Common myeloid progenitor, CD34-positive (primary cell): ENCODE measurements at regions not wholly inside any gene's neighbourhood (a gene's known extent, or its start where the extent isn't known, plus 50 kb on each side); places are given as distances from the start of the nearest gene placed in this dataset.

ENCODE experiments used
- CTCF ChIA-PET: fragments of 350-600 bp; sonication (Branson Sonifier 250); formaldehyde crosslinking; loops from one replicate; lab custom pipeline; 2021; ENCODE audit warnings: antibody characterized with exemption; lab: Charles Lee
- POLR2A ChIA-PET: fragments of 350-600 bp; sonication (Branson Sonifier 250); formaldehyde crosslinking; loops from one replicate; lab custom pipeline; 2021; ENCODE audit warnings: antibody characterized with exemption; lab: Charles Lee
- DNase-seq, 3 donors: peaks; one replicate each; pipeline versions ENCODE4 v3.0.0 to v3.0.0-alpha.2; 2013
- H3K27ac ChIP-seq, 2 experiments: 1 replicate in 1 of 2; 2 replicates in 1 of 2; pipeline ENCODE4 v1.7.0; 2013; ENCODE audit warnings: inconsistent platforms in 2 of 2, low read length in 2 of 2, mild to moderate bottlenecking in 2 of 2, low read depth in 1 of 2, moderate library complexity in 1 of 2; ENCODE audit not compliant: severe bottlenecking in 2 of 2, insufficient read depth in 1 of 2, poor library complexity in 1 of 2
- H3K27me3 ChIP-seq, 5 experiments: replicated peaks in 2 of 5; 1 replicate in 3 of 5; 2 replicates in 2 of 5; pipeline versions ENCODE4 v1.6.1 to v1.7.0; 2013; ENCODE audit warnings: low read length in 4 of 5, mild to moderate bottlenecking in 2 of 5, moderate library complexity in 2 of 5, inconsistent platforms in 1 of 5; ENCODE audit not compliant: insufficient read depth in 5 of 5, control insufficient read depth in 4 of 5
- H3K36me3 ChIP-seq, 4 experiments: 1 replicate in 2 of 4; 2 replicates in 2 of 4; pipeline versions ENCODE4 v1.6.1 to v1.7.0; 2013; ENCODE audit warnings: low read length in 3 of 4, control low read depth in 1 of 4, mild to moderate bottlenecking in 1 of 4; ENCODE audit not compliant: control insufficient read depth in 4 of 4, insufficient read depth in 4 of 4
- H3K4me1 ChIP-seq, 4 experiments: 1 replicate in 3 of 4; 2 replicates in 1 of 4; pipeline versions ENCODE4 v1.6.1 to v1.7.1; 2013; ENCODE audit warnings: low read length in 3 of 4, mild to moderate bottlenecking in 3 of 4, control low read depth in 1 of 4, inconsistent platforms in 1 of 4, moderate library complexity in 1 of 4; ENCODE audit not compliant: control insufficient read depth in 4 of 4, insufficient read depth in 4 of 4; ENCODE audit errors: control extremely low read depth in 1 of 4
- H3K4me3 ChIP-seq, 7 experiments: 1 replicate in 4 of 7; 2 replicates in 3 of 7; pipeline versions ENCODE4 v1.5.1 to v1.7.0; 2013; ENCODE audit warnings: mild to moderate bottlenecking in 7 of 7, low read length in 6 of 7, moderate library complexity in 6 of 7, inconsistent platforms in 2 of 7, low read depth in 2 of 7, control low read depth in 1 of 7; ENCODE audit not compliant: insufficient read depth in 4 of 7, control insufficient read depth in 1 of 7; ENCODE audit errors: extremely low read depth in 1 of 7
- H3K9me3 ChIP-seq, 5 experiments: 1 replicate in 4 of 5; 2 replicates in 1 of 5; pipeline versions ENCODE4 v1.6.1 to v1.7.1; 2013; ENCODE audit warnings: low read length in 4 of 5, mild to moderate bottlenecking in 2 of 5, inconsistent platforms in 1 of 5, low read depth in 1 of 5, moderate library complexity in 1 of 5; ENCODE audit not compliant: control insufficient read depth in 4 of 5, insufficient read depth in 2 of 5; ENCODE audit errors: control extremely low read depth in 1 of 5
- WGBS: methylation state at CpG from one replicate; pipeline ENCODE4 v1.1.5; 2013; ENCODE audit not compliant: insufficient coverage; 5-methylcytosine and 5-hydroxymethylcytosine counted together

GRCh38 chr3:145005427-145005826 lies 1033.8 kb downstream of the DIPK2A start:
- peaks cover 0 to 2% (median 0%) of the 10 kb centered on the region in 5 experiments for H3K9me3 ChIP-seq
- no peak for DNase-seq
- CTCF ChIA-PET: no interaction called here
- no peak overlapping the region for H3K4me3 ChIP-seq
- H3K27ac ChIP-seq: no peak overlapping the region
- WGBS: 100% methylated on average over 3 of the region's 4 CpGs
- POLR2A ChIA-PET: no interaction called here
- H3K4me1 ChIP-seq: no peaks in the 10 kb centered on the region
- no peaks in the 10 kb centered on the region for H3K27me3 ChIP-seq
- H3K36me3 ChIP-seq: no peaks in the 10 kb centered on the region

GRCh38 chr3:145006271-145006670 lies 1034.6 kb downstream of the DIPK2A start:
- no peaks in the 10 kb centered on the region for H3K9me3 ChIP-seq
- POLR2A ChIA-PET: no interaction called here
- WGBS: 100% methylated on average over 2 of the region's 3 CpGs
- no peak for DNase-seq
- no peak overlapping the region for H3K27ac ChIP-seq
- CTCF ChIA-PET: no interaction called here
- H3K4me1 ChIP-seq: no peaks in the 10 kb centered on the region
- H3K4me3 ChIP-seq: no peak overlapping the region
- no peaks in the 10 kb centered on the region for H3K36me3 ChIP-seq
- H3K27me3 ChIP-seq: no peaks in the 10 kb centered on the region

- POLR2A ChIA-PET: no interaction called here
- Histone ChIP-seq H3K27ac (no peak overlapping the region), H3K4me1 (peaks cover 0 to 5% (median 0%) of the 10 kb centered on the region in 4 experiments), H3K9me3 (no peaks in the 10 kb centered on the region), H3K36me3 (no peaks in the 10 kb centered on the region), H3K27me3 (no peaks in the 10 kb centered on the region), H3K4me3 (no peak overlapping the region)
- no peak for DNase-seq
- no CpG with 5 or more reads among the region's 1 CpG for WGBS
- CTCF ChIA-PET: no interaction called here
These were observed 1042.3 kb downstream of the DIPK2A start for GRCh38 chr3:145013931-145014330.

- DNase-seq: peak in 2 of 3 donors; percentile 4 to 6
- no peak overlapping the region for H3K4me3 ChIP-seq
- H3K27me3 ChIP-seq: no peaks in the 10 kb centered on the region
- H3K9me3 ChIP-seq: no peaks in the 10 kb centered on the region
- POLR2A ChIA-PET: no interaction called here
- H3K4me1 ChIP-seq: peaks cover 0 to 5% (median 0%) of the 10 kb centered on the region in 4 experiments
- no peaks in the 10 kb centered on the region for H3K36me3 ChIP-seq
- 0% methylated on average over 1 of the region's 1 CpG for WGBS
- CTCF ChIA-PET: no interaction called here
- H3K27ac ChIP-seq: no peak overlapping the region
These were observed 1043.6 kb downstream of the DIPK2A start for GRCh38 chr3:145015253-145015652.

- WGBS: no CpG with 5 or more reads among the region's 1 CpG
- Histone ChIP-seq H3K4me1 (peaks cover 0 to 5% (median 0%) of the 10 kb centered on the region in 4 experiments), H3K4me3 (no peak overlapping the region), H3K9me3 (no peaks in the 10 kb centered on the region), H3K36me3 (no peaks in the 10 kb centered on the region), H3K27me3 (peaks cover 0 to 3% (median 0%) of the 10 kb centered on the region in 5 experiments), H3K27ac (no peak overlapping the region)
- ChIA-PET CTCF (no interaction called here), POLR2A (no interaction called here)
- no peak for DNase-seq
These were observed 1046.3 kb downstream of the DIPK2A start for GRCh38 chr3:145017959-145018358.

- H3K4me1 ChIP-seq: no peaks in the 10 kb centered on the region
- H3K27ac ChIP-seq: no peak overlapping the region
- H3K36me3 ChIP-seq: no peaks in the 10 kb centered on the region
- POLR2A ChIA-PET: no interaction called here
- 94% methylated on average over 2 of the region's 2 CpGs for WGBS
- no peak overlapping the region for H3K4me3 ChIP-seq
- CTCF ChIA-PET: no interaction called here
- H3K27me3 ChIP-seq: peaks cover 0 to 3% (median 0%) of the 10 kb centered on the region in 5 experiments
- no peak for DNase-seq
- H3K9me3 ChIP-seq: peaks cover 0 to 1% (median 0%) of the 10 kb centered on the region in 5 experiments
These were observed 1050.8 kb downstream of the DIPK2A start for GRCh38 chr3:145022447-145022846.

- peaks cover 0 to 3% (median 0%) of the 10 kb centered on the region in 5 experiments for H3K27me3 ChIP-seq
- no peaks in the 10 kb centered on the region for H3K36me3 ChIP-seq
- POLR2A ChIA-PET: no interaction called here
- no peak overlapping the region for H3K4me3 ChIP-seq
- no CpG with 5 or more reads among the region's 1 CpG for WGBS
- no peaks in the 10 kb centered on the region for H3K4me1 ChIP-seq
- peaks cover 0 to 1% (median 0%) of the 10 kb centered on the region in 5 experiments for H3K9me3 ChIP-seq
- no peak for DNase-seq
- CTCF ChIA-PET: no interaction called here
- H3K27ac ChIP-seq: no peak overlapping the region
These were observed 1053.1 kb downstream of the DIPK2A start for GRCh38 chr3:145024700-145025099.
